GM18951 (cell line): ENCODE measurements at regions not wholly inside any gene's neighbourhood (a gene's known extent, or its start where the extent isn't known, plus 50 kb on each side); places are given as distances from the start of the nearest gene placed in this dataset.

Experiments
- POLR2A ChIP-seq: IDR thresholded peaks from 4 replicates; pipeline ENCODE4 v1.6.1; 2011; ENCODE audit warnings: mild to moderate bottlenecking; ENCODE audit not compliant: insufficient read length, insufficient read depth; ENCODE audit errors: extremely low read depth
- in situ Hi-C: fragments of 300-500 bp; cut with MboI; formaldehyde crosslinking; loops from one replicate; pipeline ENCODE4 v1.12.0; 2022; ENCODE audit warnings: low sequenced_read_pairs, mixed read lengths, inconsistent platforms; ENCODE audit not compliant: unreplicated experiment

DNA sequence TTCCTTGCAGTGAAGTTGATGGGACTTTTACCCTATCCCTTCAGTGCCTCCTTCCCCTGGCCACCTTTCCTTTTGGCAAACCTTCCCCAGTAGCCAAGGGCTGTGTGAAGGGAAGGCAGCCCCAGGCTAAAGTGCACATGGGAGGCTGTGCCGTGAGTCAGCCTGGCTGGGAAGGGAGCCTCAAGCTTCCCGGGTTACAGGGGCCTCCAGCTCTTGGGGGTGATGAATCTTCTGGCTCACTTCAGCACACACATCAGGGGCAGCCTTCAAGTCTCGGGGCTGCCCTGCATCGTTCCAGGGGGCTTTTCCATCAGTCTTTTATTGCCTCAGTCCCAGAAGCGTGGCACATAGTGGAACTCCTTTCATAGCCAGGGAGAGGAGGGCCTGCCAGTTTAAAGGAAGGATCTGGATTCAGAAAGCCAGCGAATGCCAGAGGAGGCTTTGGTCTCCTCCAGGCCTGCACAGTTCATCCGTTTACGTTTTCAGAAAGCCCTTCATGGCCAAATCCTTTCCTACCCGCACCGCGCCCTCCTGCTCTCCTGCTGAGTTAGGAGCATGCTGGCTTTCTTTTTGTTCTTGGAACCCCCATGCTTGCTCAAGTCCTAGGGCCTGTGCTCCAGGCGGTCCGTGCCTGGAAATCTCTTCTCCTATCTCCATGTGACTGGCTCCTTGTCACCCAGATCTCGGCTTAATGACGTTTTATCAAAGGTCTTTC lies 134.8 kb upstream of the KLF4 start:
- in situ Hi-C loops = no loop called here
- no peak for TF ChIP-seq POLR2A

DNA sequence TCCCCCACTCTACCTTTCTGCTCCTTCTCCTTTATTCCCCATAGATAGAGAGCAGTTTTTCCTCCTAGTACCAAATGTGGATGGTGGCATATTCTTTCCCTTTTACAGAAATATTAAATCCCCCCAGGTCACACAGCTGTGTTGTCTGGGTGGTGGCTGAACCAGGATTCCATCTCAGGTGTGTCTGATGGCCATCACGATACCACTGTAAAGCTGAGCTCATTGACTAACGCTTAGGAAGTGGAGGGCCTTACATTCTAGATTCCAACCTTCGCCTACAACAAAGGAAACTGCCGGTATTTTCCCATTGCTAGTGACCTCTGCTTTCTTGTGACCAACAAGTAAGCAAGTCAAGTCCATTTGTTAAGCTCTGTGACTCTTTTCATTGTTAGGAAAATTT lies 131.9 kb upstream of the KLF4 start:
- in situ Hi-C loops = no loop called here
- TF ChIP-seq POLR2A = no peak

DNA sequence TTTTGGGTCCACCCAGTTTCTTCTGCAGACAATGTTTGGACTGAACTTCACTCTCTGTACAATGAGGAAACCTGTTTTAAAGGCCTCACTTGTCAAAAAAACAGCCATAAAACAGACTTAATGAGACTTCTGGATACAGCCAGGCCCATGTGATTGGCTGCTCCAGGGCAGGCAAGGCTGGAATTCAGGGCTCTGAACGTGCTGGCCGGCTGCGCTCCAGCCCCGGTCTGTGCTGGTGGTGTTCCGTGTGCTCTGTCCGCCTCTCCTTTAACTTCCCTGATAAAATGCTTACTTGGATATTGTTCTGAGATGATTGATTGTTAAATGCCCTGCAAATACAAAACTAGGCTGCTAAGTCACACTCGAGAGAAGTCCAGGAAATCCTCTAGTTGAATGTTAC lies 131.2 kb upstream of the KLF4 start:
- in situ Hi-C loops = no loop called here

DNA sequence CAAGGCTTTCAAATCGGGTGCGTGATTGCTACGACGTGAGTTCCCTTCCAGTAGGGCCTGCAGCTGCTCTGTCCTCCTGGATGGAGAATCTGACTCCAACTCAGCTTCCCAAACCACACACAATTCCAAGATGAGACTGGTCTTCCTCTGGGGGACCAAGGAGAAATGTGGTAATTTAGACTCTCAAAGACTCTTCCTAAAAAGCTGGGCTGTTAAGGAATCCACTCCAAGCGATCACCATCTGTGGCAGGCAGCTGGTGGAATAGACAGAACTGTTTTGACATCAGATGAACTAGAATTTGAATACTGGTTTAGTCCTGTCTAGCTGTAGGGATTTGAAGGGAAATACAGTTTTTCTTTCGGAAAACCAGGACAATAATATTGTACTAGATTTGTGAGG lies 130.7 kb upstream of the KLF4 start:
- in situ Hi-C loops = no loop called here
- no peak for TF ChIP-seq POLR2A

More for the DNA sequence above, 131.2 kb upstream of the KLF4 start:
- no peak for TF ChIP-seq POLR2A

DNA sequence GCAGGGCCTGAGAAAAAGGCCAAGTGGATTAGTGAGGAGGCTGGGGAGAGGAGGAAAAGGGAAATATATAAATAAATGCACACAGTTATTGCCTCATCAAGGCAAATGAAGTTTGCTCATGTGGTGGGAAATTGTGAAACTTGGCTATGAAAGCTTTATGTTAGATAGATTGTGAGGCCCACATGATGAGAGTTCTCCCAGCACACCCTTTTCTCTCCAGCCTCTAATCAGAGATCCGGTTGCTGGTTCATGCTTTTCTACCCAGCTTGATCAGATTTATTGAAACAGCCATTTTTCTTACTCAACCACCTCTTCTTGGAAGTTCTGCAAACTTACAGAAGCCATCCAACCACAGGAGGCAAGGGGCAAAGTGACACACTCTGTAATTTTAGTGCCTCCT lies 125.8 kb upstream of the KLF4 start:
- in situ Hi-C loops = no loop called here
- no peak for TF ChIP-seq POLR2A

DNA sequence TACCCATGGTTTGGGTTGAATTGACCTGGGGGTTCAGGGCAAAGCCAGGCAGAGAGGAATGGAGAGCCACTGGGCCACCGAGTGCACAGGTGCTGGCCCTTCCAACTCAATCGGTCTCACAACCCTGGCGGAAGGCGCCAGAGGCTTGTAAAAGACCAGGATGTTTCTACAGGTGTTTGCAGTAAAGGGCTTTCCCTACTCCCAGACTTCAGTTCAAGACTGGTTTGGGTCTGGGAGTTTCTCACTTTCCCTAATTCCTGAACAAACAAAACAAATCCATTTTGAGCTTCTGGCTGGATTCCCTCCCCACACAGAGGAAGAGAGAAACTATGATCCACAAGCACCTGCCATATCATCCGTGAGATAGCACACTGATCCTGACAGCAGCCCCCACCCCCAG lies 125.2 kb upstream of the KLF4 start:
- in situ Hi-C loops = no loop called here
- TF ChIP-seq POLR2A = no peak

DNA sequence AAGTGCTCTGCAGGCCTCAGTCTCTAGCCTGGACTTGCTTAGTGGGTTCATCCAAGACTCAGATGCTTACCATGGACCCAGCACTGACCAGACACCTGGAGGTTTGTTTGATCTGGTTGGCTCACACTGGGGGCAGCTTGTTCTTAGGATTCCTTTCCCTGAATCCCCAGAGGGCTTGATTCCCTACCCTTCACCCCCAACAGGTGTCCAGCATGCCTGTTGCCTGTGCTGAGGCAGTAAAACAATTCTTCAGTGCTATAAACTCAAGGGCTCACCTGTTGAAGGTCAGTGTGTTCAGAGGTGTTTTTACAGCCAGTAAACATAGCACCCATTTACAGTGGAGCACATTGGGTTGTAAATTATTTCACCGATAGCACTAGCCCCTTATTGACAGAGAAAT lies 123.8 kb upstream of the KLF4 start:
- in situ Hi-C loops = no loop called here
- no peak for TF ChIP-seq POLR2A

DNA sequence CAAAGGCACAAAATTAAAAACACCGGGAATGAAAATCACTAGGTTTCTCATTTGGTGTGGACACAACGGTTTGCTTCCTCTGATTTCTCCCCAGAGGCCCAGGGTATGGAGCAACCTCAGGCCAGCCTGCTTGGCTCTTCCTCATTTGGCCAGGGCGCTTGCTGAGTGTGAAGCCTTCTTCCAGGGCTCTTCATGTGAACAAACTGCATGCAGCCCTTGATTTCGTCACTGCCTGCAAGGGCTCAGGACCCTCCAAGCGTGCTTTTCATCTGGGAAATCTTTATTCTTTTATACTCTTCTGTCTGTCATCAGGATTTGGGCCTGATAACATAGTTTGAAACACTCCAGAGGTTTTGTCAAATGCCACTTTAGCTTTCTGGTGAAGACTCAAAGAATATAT lies 122.6 kb upstream of the KLF4 start:
- in situ Hi-C loops = no loop called here
- TF ChIP-seq POLR2A = no peak

DNA sequence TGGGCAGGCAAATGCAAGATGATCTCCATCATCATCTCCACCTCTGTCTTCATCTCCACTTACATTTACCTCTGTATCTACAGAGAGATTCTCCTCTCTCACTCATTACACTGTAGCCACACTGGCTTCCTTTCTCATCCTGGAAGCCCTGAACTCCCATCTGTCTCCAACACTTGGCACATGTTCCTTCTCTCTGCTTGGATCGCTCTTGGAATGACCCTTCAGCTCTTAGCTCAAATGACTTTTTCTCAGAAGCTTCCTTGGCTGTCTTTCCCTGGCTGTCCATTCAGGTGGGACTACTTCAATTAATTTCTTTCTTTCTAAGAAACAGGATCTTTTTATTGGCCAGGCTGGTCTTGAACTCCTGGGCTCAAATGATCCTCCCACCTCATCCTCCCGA lies 120.0 kb upstream of the KLF4 start:
- in situ Hi-C loops = no loop called here
- TF ChIP-seq POLR2A = no peak

DNA sequence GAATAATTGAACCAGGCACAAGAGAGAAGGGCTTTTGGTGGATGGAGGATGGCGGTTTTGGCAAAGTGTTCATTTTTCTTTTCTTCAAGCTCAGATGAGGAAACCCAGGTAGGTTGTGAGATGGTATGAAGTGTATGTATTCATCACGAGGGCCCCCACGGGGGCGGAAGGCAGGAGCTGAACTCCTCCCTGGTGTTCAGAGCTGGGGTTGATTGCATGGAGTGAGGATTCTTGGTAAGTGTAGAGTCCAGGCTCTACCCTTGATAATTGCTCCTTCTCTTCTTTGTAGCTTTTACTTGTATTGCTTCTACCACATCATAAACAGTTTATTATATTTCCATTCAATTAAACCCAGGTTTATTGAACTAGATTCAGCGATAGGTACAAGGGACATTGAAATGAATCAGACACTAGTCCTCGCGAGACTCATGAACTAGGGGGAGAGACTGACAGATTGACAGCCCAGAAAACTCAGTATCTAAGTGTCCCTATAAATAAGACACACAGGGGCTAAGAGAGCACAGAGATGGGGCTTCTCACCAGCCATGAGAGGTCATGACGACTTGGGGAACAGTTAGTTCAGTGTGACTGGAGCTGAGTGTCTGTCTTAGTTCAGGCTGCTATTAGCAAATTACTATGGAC lies 116.7 kb upstream of the KLF4 start:
- in situ Hi-C loops = no loop called here
- TF ChIP-seq POLR2A = no peak

DNA sequence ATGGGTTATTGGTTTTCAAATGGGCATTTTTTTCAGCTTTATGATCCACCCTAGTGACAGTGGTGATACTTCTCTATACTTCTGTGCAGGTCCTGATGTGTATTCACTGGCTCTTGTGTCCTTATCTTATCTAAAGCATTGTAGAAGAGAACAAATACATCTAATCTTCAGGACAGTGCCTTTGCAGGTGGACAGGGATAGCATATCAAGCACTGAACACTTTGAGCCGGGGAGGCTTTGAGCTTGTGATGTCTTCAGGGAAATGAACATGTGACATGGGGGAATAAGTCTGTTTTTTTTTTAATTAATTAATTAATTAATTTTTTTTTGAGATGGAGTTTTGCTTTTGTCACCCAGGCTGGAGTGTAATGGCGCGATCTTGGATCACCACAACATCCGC lies 115.5 kb upstream of the KLF4 start:
- in situ Hi-C loops = no loop called here
- TF ChIP-seq POLR2A = no peak

DNA sequence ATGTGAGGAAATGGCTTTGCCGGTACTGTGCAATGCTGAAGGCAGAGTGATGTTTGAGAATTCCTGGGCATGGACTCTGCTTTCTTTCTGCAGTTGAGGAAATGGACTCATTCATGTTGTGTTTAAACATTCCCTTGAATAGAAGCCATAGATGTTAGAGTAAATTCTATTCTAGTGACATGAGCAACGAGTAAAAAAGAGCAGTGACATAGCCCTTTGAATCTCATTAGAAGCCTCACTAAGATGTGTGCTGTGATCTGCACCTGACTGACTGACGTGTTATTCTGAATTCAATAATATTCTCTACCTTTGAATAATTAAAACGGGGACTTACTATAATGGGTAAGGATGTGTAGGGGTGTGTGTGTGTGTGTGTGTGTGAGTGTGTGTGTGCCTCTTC lies 113.7 kb upstream of the KLF4 start:
- no peak for TF ChIP-seq POLR2A
- in situ Hi-C loops = no loop called here

DNA sequence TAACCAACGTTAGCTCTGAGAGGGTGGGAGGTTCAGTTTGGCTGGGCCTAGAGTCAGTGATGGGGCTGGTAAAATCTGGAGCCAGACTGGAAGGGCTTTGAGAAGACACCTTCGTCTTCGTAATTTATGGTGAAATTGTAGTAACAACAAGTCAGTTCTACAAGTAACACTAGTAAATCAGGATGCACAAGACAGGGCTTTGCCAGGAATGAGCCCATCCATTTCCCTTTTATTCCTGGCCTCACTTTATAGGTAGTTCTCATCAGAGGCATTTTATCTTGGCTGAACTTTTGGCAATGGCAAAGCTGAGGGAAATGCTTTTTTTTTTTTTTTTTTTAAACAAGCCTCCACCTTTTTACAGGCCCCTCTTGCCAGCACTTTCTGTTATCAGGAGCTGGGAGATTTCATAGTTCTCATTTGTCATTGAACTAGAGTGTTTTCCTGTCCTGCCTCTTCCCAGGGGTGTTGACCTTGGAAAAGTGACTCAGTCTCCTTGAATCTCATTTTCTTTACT lies 110.5 kb upstream of the KLF4 start:
- in situ Hi-C loops = no loop called here
- no peak for TF ChIP-seq POLR2A

DNA sequence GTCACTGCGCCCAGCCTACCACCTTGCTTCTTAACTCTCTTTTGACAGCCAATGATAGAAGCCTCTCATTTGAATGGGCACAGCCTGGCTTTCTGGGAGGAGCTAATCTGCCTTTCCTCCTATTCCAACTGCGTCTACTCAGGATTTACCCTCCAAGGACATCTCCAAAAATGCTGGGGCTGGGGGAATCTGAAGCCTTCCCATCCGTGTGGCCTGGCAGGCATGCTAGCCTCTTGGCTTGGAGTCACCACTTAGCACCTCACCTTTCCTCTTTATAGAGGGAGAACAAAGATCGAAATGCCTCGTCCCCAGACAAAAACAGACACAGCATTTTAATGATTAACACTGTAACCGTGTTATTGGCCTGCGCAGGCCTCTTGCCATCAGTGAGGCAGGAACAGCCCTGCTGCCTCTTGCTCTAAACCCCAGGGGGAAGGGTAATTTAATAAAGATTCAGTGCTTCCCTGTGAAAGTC lies 108.2 kb upstream of the KLF4 start:
- no peak for TF ChIP-seq POLR2A
- in situ Hi-C loops = no loop called here

DNA sequence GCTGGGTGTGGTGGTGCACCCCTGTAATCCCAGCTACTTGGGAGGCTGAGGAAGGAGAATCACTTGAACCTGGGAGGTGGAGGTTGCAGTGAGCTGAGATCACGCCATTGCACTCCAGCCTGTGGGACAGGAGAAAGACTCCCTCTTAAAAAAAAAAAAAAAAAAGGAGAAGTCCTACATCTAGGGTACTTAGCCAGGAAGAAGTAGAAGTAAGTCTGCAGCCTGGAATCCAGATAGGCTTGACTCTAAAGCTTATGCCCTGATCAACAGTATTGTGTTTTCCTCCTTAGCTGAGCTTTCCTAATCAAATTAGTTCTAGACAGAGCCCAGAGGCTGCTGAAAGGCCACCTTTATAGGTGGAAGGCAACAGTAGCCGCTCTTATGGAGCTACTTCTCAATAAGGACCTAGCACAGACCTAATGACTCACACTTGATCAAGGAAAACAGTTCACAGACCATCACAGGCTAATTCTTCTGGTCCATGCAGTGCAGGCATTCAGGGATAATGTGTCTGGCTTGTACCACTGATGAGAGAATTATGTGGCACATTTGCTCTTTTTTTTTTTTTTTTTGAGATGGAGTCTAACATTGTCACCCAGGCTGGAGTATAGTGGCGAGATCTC lies 105.5 kb upstream of the KLF4 start:
- in situ Hi-C loops = no loop called here

More for the DNA sequence above, 105.5 kb upstream of the KLF4 start:
- no peak for TF ChIP-seq POLR2A
